Activated naive CD4-positive, alpha-beta T cell treated with anti-CD3 and anti-CD28 coated beads for 36 hours (primary cell): ENCODE measurements at regions not wholly inside any gene's neighbourhood (a gene's known extent, or its start where the extent isn't known, plus 50 kb on each side); places are given as distances from the start of the nearest gene placed in this dataset.
A peak's percentile ranks its signal among the peaks of the same experiment; 100 is the strongest.
"Not testable (repeated sequence)": the region's sequence is repeated elsewhere in the genome, so short reads cannot be mapped to it uniquely, and the experiment has no call there.

Experiments
- CTCF ChIA-PET: fragments of 350-600 bp; sonication (Branson Sonifier 250); formaldehyde crosslinking; loops from one replicate; lab custom pipeline; 2021; ENCODE audit warnings: antibody characterized with exemption; lab: Charles Lee
- DNase-seq: peaks from one replicate; pipeline ENCODE4 v3.0.0-alpha.2; 2020
- H3K27ac Mint-ChIP-seq: one replicate; pipeline ENCODE4 v1.8.0; 2021; ENCODE audit warnings: mild to moderate bottlenecking, mixed read lengths
- H3K27me3 Mint-ChIP-seq: one replicate; pipeline ENCODE4 v1.8.0; 2021; ENCODE audit warnings: low read depth, mixed read lengths
- H3K36me3 Mint-ChIP-seq: one replicate; pipeline ENCODE4 v1.8.0; 2021; ENCODE audit warnings: low read depth, mixed read lengths
- H3K4me1 Mint-ChIP-seq: one replicate; pipeline ENCODE4 v1.8.0; 2021; ENCODE audit warnings: low read depth, mixed read lengths
- H3K4me3 Mint-ChIP-seq: one replicate; pipeline ENCODE4 v1.8.0; 2021; ENCODE audit warnings: mild to moderate bottlenecking, moderate library complexity, mixed read lengths
- H3K9me3 Mint-ChIP-seq: one replicate; pipeline ENCODE4 v1.8.0; 2021; ENCODE audit warnings: mixed read lengths
- intact Hi-C: fragments of 100-400 bp; cut with micrococcal nuclease; formaldehyde crosslinking; loops from one replicate; pipeline ENCODE4 v1.15.1; 2023

GRCh38 chrX:147468600-147468999, 443.1 kb upstream of the FMR1 start:
- Mint-ChIP-seq H3K4me3 (no peak overlapping the region), H3K36me3 (no peaks in the 10 kb centered on the region), H3K27ac (no peak overlapping the region), H3K27me3 (no peaks in the 10 kb centered on the region), H3K9me3 (no peaks in the 10 kb centered on the region), H3K4me1 (no peaks in the 10 kb centered on the region)
- CTCF ChIA-PET, result no interaction called here
- intact Hi-C loops, result no loop called here
- no peak for DNase-seq

- intact Hi-C loops, result loop anchor here (1.0 to 10.0 kb wide), 2 partner anchors 328 to 359 kb away; no protein-coding TSS in a partner anchor
- Mint-ChIP-seq H3K27me3 (no peaks in the 10 kb centered on the region), H3K27ac (no peak overlapping the region), H3K4me3 (no peak overlapping the region), H3K36me3 (no peaks in the 10 kb centered on the region), H3K9me3 (no peaks in the 10 kb centered on the region), H3K4me1 (no peaks in the 10 kb centered on the region)
- CTCF ChIA-PET, result interaction anchor here (0.9 to 1.3 kb wide), 2 partner anchors 127 to 366 kb away, joined by 3 to 4 read pairs; no protein-coding TSS in a partner anchor
- DNase-seq, result peak; percentile 15
These were observed 435.7 kb upstream of the FMR1 start for GRCh38 chrX:147476008-147476407.

- H3K36me3 Mint-ChIP-seq, result no peaks in the 10 kb centered on the region
- DNase-seq, result no peak
- no peak overlapping the region for H3K27ac Mint-ChIP-seq
- no peak overlapping the region for H3K4me3 Mint-ChIP-seq
- no peaks in the 10 kb centered on the region for H3K9me3 Mint-ChIP-seq
- no peaks in the 10 kb centered on the region for H3K4me1 Mint-ChIP-seq
- intact Hi-C loops, result loop anchor here (10.0 kb wide), 1 partner anchor 356 kb away; no protein-coding TSS in a partner anchor
- CTCF ChIA-PET, result no interaction called here
- H3K27me3 Mint-ChIP-seq, result no peaks in the 10 kb centered on the region
These were observed 432.8 kb upstream of the FMR1 start for GRCh38 chrX:147478899-147479298.

- no peak for DNase-seq
- H3K4me3 Mint-ChIP-seq, result no peak overlapping the region
- CTCF ChIA-PET, result no interaction called here
- H3K36me3 Mint-ChIP-seq, result no peaks in the 10 kb centered on the region
- H3K9me3 Mint-ChIP-seq, result no peaks in the 10 kb centered on the region
- H3K4me1 Mint-ChIP-seq, result no peaks in the 10 kb centered on the region
- H3K27ac Mint-ChIP-seq, result no peak overlapping the region
- intact Hi-C loops, result no loop called here
- H3K27me3 Mint-ChIP-seq, result no peaks in the 10 kb centered on the region
These were observed 426.5 kb upstream of the FMR1 start for GRCh38 chrX:147485207-147485606.

- Mint-ChIP-seq H3K36me3 (no peaks in the 10 kb centered on the region), H3K4me3 (no peak overlapping the region), H3K27me3 (no peaks in the 10 kb centered on the region)
These were observed 417.4 kb upstream of the FMR1 start for GRCh38 chrX:147494365-147494764.

GRCh38 chrX:147498796-147499195, 412.9 kb upstream of the FMR1 start:
- no peak for DNase-seq
- Mint-ChIP-seq H3K9me3 (no peaks in the 10 kb centered on the region), H3K27me3 (no peaks in the 10 kb centered on the region), H3K4me1 (no peaks in the 10 kb centered on the region), H3K36me3 (no peaks in the 10 kb centered on the region), H3K27ac (no peak overlapping the region), H3K4me3 (no peak overlapping the region)
- CTCF ChIA-PET, result no interaction called here
- intact Hi-C loops, result no loop called here

More at GRCh38 chrX:147494365-147494764, 417.4 kb upstream of the FMR1 start:
- no peaks in the 10 kb centered on the region for H3K9me3 Mint-ChIP-seq
- no peak overlapping the region for H3K27ac Mint-ChIP-seq
- no peaks in the 10 kb centered on the region for H3K4me1 Mint-ChIP-seq
- intact Hi-C loops, result no loop called here
- no peak for DNase-seq
- CTCF ChIA-PET, result no interaction called here

- intact Hi-C loops, result no loop called here
- no peaks in the 10 kb centered on the region for H3K36me3 Mint-ChIP-seq
- H3K27me3 Mint-ChIP-seq, result no peaks in the 10 kb centered on the region
- no peaks in the 10 kb centered on the region for H3K9me3 Mint-ChIP-seq
- no peak for DNase-seq
- no peak overlapping the region for H3K4me3 Mint-ChIP-seq
- no peaks in the 10 kb centered on the region for H3K4me1 Mint-ChIP-seq
- H3K27ac Mint-ChIP-seq, result no peak overlapping the region
- CTCF ChIA-PET, result no interaction called here
These were observed 388.7 kb upstream of the FMR1 start for GRCh38 chrX:147522981-147523380.

- no peaks in the 10 kb centered on the region for H3K36me3 Mint-ChIP-seq
- no peak overlapping the region for H3K4me3 Mint-ChIP-seq
- DNase-seq, result no peak
- CTCF ChIA-PET, result no interaction called here
- H3K9me3 Mint-ChIP-seq, result no peaks in the 10 kb centered on the region
- H3K27me3 Mint-ChIP-seq, result no peaks in the 10 kb centered on the region
- intact Hi-C loops, result no loop called here
- no peak overlapping the region for H3K27ac Mint-ChIP-seq
- no peaks in the 10 kb centered on the region for H3K4me1 Mint-ChIP-seq
These were observed 378.3 kb upstream of the FMR1 start for GRCh38 chrX:147533426-147533825.

- Mint-ChIP-seq H3K4me3 (no peak overlapping the region), H3K9me3 (no peaks in the 10 kb centered on the region), H3K4me1 (no peaks in the 10 kb centered on the region), H3K27me3 (no peaks in the 10 kb centered on the region), H3K36me3 (no peaks in the 10 kb centered on the region), H3K27ac (no peak overlapping the region)
- CTCF ChIA-PET, result no interaction called here
- intact Hi-C loops, result no loop called here
- DNase-seq, result no peak
These were observed 374.5 kb upstream of the FMR1 start for GRCh38 chrX:147537172-147537571.

GRCh38 chrX:147548023-147548422, 363.7 kb upstream of the FMR1 start:
- H3K36me3 Mint-ChIP-seq, H3K9me3 Mint-ChIP-seq, H3K27me3 Mint-ChIP-seq, H3K4me3 Mint-ChIP-seq, CTCF ChIA-PET, H3K27ac Mint-ChIP-seq, H3K4me1 Mint-ChIP-seq, intact Hi-C loops, DNase-seq: not testable (repeated sequence)

GRCh38 chrX:147550217-147550616, 361.5 kb upstream of the FMR1 start:
- no peaks in the 10 kb centered on the region for H3K27me3 Mint-ChIP-seq
- H3K9me3 Mint-ChIP-seq, result no peaks in the 10 kb centered on the region
- H3K36me3 Mint-ChIP-seq, result no peaks in the 10 kb centered on the region
- H3K27ac Mint-ChIP-seq, result no peak overlapping the region
- CTCF ChIA-PET, result no interaction called here
- H3K4me3 Mint-ChIP-seq, result no peak overlapping the region
- intact Hi-C loops, result no loop called here
- H3K4me1 Mint-ChIP-seq, result no peaks in the 10 kb centered on the region
- DNase-seq, result peak; percentile 9

GRCh38 chrX:147559191-147559590, 352.5 kb upstream of the FMR1 start:
- H3K9me3 Mint-ChIP-seq, result no peaks in the 10 kb centered on the region
- intact Hi-C loops, result no loop called here
- H3K27ac Mint-ChIP-seq, result no peak overlapping the region
- CTCF ChIA-PET, result no interaction called here
- H3K4me3 Mint-ChIP-seq, result no peak overlapping the region
- H3K4me1 Mint-ChIP-seq, result no peaks in the 10 kb centered on the region
- H3K36me3 Mint-ChIP-seq, result no peaks in the 10 kb centered on the region
- H3K27me3 Mint-ChIP-seq, result no peaks in the 10 kb centered on the region
- DNase-seq, result no peak

GRCh38 chrX:147565237-147565636, 346.5 kb upstream of the FMR1 start:
- Mint-ChIP-seq H3K9me3 (no peaks in the 10 kb centered on the region), H3K27me3 (no peaks in the 10 kb centered on the region)

GRCh38 chrX:147570483-147570882, 341.2 kb upstream of the FMR1 start:
- intact Hi-C loops, result no loop called here
- CTCF ChIA-PET, result no interaction called here
- Mint-ChIP-seq H3K4me3 (no peak overlapping the region), H3K36me3 (no peaks in the 10 kb centered on the region), H3K9me3 (no peaks in the 10 kb centered on the region), H3K4me1 (no peaks in the 10 kb centered on the region), H3K27me3 (no peaks in the 10 kb centered on the region), H3K27ac (no peak overlapping the region)
- no peak for DNase-seq

More at GRCh38 chrX:147565237-147565636, 346.5 kb upstream of the FMR1 start:
- H3K4me1 Mint-ChIP-seq, result no peaks in the 10 kb centered on the region
- no peak for DNase-seq
- no peaks in the 10 kb centered on the region for H3K36me3 Mint-ChIP-seq
- no peak overlapping the region for H3K4me3 Mint-ChIP-seq
- CTCF ChIA-PET, result no interaction called here
- H3K27ac Mint-ChIP-seq, result no peak overlapping the region
- intact Hi-C loops, result no loop called here
